Naive B cell (primary cell): ENCODE measurements at regions not wholly inside any gene's neighbourhood (a gene's known extent, or its start where the extent isn't known, plus 50 kb on each side); places are given as distances from the start of the nearest gene placed in this dataset.
A peak's percentile ranks its signal among the peaks of the same experiment; 100 is the strongest.

Experiments
- ATAC-seq, 2 donors: fragments of 150-1000 bp; cut with Tn5 transposase; 2 replicates each; pipeline ENCODE4 v1.10.0; 2021; ENCODE audit warnings: low read depth in 2 of 2, mild to moderate bottlenecking in 2 of 2, moderate library complexity in 2 of 2
- DNase-seq: peaks from one replicate; pipeline ENCODE4 v3.0.0; 2022
- H3K27ac Mint-ChIP-seq, 6 donors: one replicate each; pipeline ENCODE4 v1.8.0; 2020 to 2022; ENCODE audit warnings: mild to moderate bottlenecking in 6 of 6, mixed read lengths in 6 of 6, moderate library complexity in 5 of 6, inconsistent platforms in 2 of 6
- H3K27me3 Mint-ChIP-seq, 3 donors: one replicate each; pipeline ENCODE4 v1.8.0; 2021 to 2022; ENCODE audit warnings: mixed read lengths in 3 of 3, mild to moderate bottlenecking in 1 of 3
- H3K36me3 Mint-ChIP-seq, 2 donors: one replicate each; pipeline ENCODE4 v1.8.0; 2020 to 2022; ENCODE audit warnings: mixed read lengths in 2 of 2, inconsistent platforms in 1 of 2, mild to moderate bottlenecking in 1 of 2
- H3K4me1 Mint-ChIP-seq, 3 donors: one replicate each; pipeline ENCODE4 v1.8.0; 2020 to 2022; ENCODE audit warnings: mixed read lengths in 3 of 3, inconsistent platforms in 1 of 3, mild to moderate bottlenecking in 1 of 3, moderate library complexity in 1 of 3
- H3K4me3 Mint-ChIP-seq, 8 donors: one replicate each; pipeline ENCODE4 v1.8.0; 2020 to 2022; ENCODE audit warnings: mild to moderate bottlenecking in 8 of 8, mixed read lengths in 8 of 8, moderate library complexity in 8 of 8, inconsistent platforms in 2 of 8
- H3K9me3 Mint-ChIP-seq, 7 donors: one replicate each; pipeline ENCODE4 v1.8.0; 2020 to 2022; ENCODE audit warnings: mixed read lengths in 7 of 7, mild to moderate bottlenecking in 5 of 7, inconsistent platforms in 2 of 7, moderate library complexity in 1 of 7

DNA sequence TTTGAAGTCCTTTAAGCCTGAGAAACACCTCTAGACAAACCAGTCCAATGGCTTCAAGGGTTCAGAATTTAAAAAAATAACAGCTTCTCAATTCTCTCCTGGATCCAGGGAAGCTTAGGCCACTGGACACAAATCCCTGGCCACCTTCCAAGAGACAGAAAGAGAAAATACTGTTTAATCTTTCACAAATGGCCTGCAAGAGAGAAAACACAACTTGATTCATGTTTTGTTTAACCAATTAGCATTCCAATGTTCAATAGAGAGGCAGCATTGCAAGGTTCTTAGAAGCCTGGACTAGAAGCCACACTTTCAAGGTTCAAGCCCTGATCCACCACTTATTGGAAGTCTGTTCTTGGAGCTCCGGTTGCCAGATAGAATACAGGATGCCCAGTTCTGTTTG, 109.0 kb upstream of the PARD3B start:
- Mint-ChIP-seq H3K4me3 (no peak overlapping the region), H3K36me3 (no peaks in the 10 kb centered on the region), H3K4me1 (no peaks in the 10 kb centered on the region), H3K9me3 (peaks cover 5 to 23% (median 12%) of the 10 kb centered on the region in 7 donors), H3K27me3 (peaks cover 0 to 5% (median 0%) of the 10 kb centered on the region in 3 donors), H3K27ac (no peak overlapping the region)
- DNase-seq (no peak), ATAC-seq (no peak)

DNA sequence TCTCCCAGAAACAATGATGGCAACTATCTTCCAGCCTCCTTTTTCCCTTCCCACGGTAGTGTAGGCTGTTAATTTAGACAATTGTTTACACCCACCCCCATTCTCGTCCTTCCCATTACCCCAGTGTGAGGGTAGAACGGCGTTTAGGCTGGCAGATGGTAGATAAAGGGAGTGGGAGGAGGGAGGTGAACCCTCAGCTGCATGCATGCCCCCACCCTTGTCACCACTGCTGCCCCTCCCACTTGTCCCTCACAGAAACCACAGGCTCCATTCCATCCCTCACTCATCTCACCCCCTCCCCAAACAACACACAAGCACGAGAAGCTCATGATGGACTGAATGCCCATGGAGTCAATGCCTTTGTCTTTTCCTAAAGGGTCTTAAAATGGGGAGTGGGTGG, 107.9 kb upstream of the PARD3B start:
- H3K27ac Mint-ChIP-seq: no peak overlapping the region
- no peak overlapping the region for H3K4me3 Mint-ChIP-seq
- DNase-seq (no peak), ATAC-seq (no peak)
- peaks cover 0 to 5% (median 0%) of the 10 kb centered on the region in 3 donors for H3K27me3 Mint-ChIP-seq
- H3K36me3 Mint-ChIP-seq: no peaks in the 10 kb centered on the region
- H3K4me1 Mint-ChIP-seq: no peaks in the 10 kb centered on the region
- H3K9me3 Mint-ChIP-seq: peaks cover 4 to 15% (median 5%) of the 10 kb centered on the region in 7 donors

DNA sequence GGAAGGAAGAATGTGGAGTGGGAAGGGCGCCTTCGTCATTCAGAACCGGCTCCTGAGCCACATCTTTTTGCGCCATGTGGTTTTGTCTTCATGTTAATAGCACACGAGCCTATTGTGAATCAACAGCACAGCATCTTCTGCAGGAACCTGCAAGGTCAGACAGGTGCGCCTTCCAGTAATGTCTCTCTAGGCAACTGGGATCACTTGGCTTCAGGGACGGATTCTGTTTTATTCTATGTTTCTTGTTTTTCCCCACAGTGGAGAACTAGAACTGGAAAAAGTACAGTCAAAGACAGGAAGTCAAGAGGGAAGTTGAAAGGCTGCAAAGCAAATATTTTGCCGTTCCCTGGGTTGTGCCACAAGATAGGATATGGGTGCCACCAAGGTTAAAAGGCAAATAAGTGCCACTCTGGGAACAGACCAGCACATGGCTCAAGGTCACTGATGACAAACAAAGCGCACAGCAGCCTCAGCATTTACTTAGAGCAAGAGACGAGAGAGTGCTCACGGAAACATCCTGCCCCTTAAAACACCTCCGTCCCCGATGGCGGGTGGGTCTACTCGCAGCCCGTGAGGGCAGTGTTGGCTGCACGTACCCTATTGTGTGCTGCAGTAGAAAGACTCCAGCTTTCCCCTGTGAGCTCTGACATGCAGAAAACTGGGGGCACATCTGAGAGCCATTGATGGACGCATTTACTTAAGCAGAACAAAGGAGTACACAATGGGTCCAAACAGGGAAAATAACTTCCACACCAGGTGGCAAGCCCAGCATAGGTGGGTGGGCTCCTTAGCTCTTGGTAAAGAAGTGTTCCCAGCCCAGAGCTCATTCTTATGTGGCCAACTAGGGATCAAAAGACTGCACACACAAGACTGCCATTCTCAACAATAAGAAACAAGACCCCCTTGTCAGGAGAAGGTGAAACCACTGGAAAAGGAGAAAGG, 107.2 kb upstream of the PARD3B start:
- peaks cover 0 to 5% (median 0%) of the 10 kb centered on the region in 3 donors for H3K27me3 Mint-ChIP-seq
- no peaks in the 10 kb centered on the region for H3K36me3 Mint-ChIP-seq
- ATAC-seq (no peak), DNase-seq (no peak)
- no peaks in the 10 kb centered on the region for H3K4me1 Mint-ChIP-seq
- peaks cover 0 to 8% (median 3%) of the 10 kb centered on the region in 7 donors for H3K9me3 Mint-ChIP-seq
- no peak overlapping the region for H3K4me3 Mint-ChIP-seq
- peak overlapping the region in 1 of 6 donors; percentile 34 for H3K27ac Mint-ChIP-seq

DNA sequence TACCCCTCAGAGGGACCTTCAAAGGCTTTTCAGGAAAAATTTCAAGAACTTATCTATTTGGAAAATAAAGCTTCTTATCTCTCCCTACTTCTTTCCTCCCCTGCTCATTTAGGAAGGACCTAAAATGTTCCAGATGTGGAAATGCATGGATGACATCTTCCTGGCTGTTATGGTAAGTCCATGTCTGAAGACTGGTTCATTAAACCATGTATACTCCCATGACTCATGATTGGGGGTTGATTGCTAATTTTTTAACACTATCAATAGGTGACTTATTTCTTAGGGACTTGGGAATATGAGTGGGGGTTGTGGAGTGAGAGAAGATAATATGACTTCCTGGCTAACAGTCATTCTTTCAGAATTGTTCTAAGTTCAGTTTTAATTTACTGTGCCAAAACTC, 104.0 kb upstream of the PARD3B start:
- Mint-ChIP-seq H3K36me3 (no peaks in the 10 kb centered on the region), H3K4me1 (no peaks in the 10 kb centered on the region), H3K4me3 (no peak overlapping the region), H3K27me3 (peaks cover 0 to 5% (median 0%) of the 10 kb centered on the region in 3 donors), H3K9me3 (peaks cover 8 to 18% (median 12%) of the 10 kb centered on the region in 7 donors), H3K27ac (no peak overlapping the region)
- DNase-seq (no peak), ATAC-seq (no peak)

DNA sequence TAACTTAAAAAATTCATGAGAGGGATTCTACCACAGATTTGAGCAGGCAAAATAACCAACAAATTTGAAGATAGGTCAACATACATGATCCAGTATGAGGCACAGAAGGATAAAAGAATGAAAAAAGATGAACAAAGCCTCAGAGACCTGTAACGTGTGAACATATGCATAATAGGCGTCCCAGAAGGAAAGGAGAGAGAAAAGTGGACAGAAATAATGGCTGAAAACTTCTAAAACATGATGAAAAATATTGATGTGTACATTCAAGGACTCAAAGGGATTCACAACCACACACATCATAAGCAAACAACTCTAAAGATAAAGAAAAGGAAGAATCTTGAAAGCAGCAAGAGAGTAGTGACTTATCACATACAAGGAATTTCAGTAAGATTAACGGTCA, 100.1 kb upstream of the PARD3B start:
- no peak for DNase-seq
- H3K4me1 Mint-ChIP-seq: no peaks in the 10 kb centered on the region
- H3K27ac Mint-ChIP-seq: no peak overlapping the region
- peaks cover 8 to 26% (median 17%) of the 10 kb centered on the region in 7 donors for H3K9me3 Mint-ChIP-seq
- no peaks in the 10 kb centered on the region for H3K36me3 Mint-ChIP-seq
- peaks cover 0 to 2% (median 0%) of the 10 kb centered on the region in 3 donors for H3K27me3 Mint-ChIP-seq
- no peak overlapping the region for H3K4me3 Mint-ChIP-seq
- ATAC-seq: no peak

DNA sequence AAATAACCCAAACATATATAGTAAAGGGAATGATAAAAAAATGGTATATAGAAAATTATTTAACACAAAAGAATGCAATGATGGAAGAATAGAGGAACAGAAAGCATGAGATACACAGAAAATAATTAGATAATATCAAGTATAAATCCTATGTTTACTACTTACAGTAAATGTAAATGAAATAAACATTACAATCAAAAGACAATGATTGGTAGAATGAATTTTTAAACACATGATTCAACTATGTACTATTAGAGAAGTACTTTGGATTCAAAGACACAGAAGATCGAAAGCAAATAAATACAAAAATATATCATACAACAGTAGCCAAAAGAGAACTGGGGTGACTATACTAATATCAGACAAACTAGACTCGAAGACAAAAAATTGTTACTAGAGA, 97.6 kb upstream of the PARD3B start:
- no peak overlapping the region for H3K4me3 Mint-ChIP-seq
- no peak for ATAC-seq
- no peaks in the 10 kb centered on the region for H3K4me1 Mint-ChIP-seq

DNA sequence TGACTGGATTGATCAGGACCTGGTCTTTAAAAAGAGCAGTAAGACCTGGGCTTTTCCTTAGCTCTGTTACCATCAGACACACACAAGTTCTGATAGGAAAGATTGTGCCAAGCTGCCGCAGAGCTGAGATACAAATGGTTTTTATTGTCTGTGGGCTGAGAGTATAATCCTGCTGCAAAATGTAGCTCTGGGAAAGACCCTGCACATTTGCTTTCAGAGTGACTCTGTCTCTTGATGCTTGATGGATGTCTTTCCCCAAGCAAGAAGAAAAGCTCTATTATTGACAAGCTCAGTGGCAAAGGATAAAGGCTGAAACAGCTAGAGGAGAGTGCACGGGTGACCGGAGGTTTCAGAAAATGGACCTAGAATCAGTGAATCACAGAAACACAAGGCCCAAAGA, 95.3 kb upstream of the PARD3B start:
- peaks cover 0 to 6% (median 0%) of the 10 kb centered on the region in 3 donors for H3K27me3 Mint-ChIP-seq

More for the DNA sequence above, 97.6 kb upstream of the PARD3B start:
- H3K27me3 Mint-ChIP-seq: peaks cover 0 to 6% (median 0%) of the 10 kb centered on the region in 3 donors
- H3K9me3 Mint-ChIP-seq: peaks cover 8 to 26% (median 14%) of the 10 kb centered on the region in 7 donors
- H3K27ac Mint-ChIP-seq: no peak overlapping the region
- DNase-seq: no peak
- H3K36me3 Mint-ChIP-seq: no peaks in the 10 kb centered on the region

DNA sequence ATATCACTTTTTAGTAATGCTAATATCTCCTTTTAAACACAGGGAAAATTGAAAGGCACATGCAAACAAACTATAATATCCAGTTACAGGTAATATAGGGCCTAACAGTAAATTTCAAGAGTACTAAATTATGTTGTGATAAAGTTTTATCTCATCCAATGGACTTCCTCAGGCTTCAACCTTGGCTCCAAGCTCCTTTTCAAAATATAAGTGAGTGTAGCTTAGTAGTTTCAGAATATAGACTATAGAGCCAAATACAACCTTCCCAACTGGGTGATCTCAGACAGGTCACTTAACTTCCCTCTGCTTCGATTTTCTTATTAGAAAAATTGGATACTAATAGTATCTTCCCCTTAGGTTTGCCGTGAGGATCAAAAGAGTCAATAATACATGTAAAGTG, 93.5 kb upstream of the PARD3B start:
- ATAC-seq: no peak
- Mint-ChIP-seq H3K9me3 (peaks cover 0 to 5% (median 0%) of the 10 kb centered on the region in 7 donors), H3K4me1 (no peaks in the 10 kb centered on the region), H3K4me3 (no peak overlapping the region), H3K36me3 (no peaks in the 10 kb centered on the region), H3K27ac (no peak overlapping the region), H3K27me3 (peaks cover 0 to 6% (median 0%) of the 10 kb centered on the region in 3 donors)
- no peak for DNase-seq

More for the DNA sequence above, 95.3 kb upstream of the PARD3B start:
- Mint-ChIP-seq H3K36me3 (no peaks in the 10 kb centered on the region), H3K4me1 (no peaks in the 10 kb centered on the region), H3K4me3 (no peak overlapping the region), H3K27ac (no peak overlapping the region), H3K9me3 (peaks cover 4 to 16% (median 14%) of the 10 kb centered on the region in 7 donors)
- ATAC-seq (no peak), DNase-seq (no peak)

DNA sequence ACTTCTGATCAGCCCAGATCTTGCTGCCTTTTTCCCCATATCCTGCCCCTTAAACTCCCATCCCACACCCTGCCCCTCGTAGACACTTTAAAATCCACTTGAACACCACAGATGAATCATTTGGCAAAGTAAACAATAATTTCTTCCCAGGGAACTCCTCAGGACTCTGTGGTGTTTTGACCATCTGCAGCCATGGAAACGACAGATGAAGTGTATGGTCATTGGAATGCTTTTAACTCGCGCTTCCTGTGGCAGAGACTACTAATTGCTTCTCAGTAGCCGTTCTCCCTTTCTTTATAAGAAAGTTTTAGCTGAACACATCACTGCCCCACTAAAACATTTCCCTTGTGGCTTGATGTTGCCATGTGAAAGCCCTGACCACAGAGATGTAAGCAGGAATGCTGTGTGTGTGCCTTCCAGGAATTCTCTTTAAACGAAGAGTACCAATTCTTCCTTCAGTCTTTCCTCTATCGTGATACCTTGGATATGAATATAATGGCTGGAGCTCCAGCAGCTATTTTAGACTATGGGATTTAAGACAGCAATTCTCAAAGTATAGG, 92.7 kb upstream of the PARD3B start:
- Mint-ChIP-seq H3K9me3 (no peaks in the 10 kb centered on the region), H3K36me3 (no peaks in the 10 kb centered on the region)

DNA sequence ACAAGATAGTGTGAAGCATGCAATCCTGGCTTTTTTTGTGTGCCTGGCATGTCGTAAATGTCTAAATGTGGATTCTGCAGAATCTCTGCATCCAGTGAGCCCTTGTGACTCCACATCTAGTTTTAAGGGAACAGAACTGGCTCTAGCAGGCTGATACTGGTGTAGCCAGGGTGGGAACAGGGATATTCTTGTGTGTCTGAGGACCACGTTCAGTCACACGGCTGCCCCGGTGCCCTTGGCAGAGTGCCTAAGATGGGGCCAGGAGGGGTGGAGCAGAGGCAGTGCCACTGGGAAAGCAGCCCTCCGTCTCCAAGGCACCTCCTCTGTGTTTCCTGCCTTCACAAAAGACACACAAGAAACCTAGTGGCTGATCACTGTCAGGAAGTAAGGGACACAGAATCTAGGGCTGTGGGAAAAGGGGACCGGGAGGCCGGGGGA, 91.5 kb upstream of the PARD3B start:
- H3K27me3 Mint-ChIP-seq: peaks cover 0 to 6% (median 0%) of the 10 kb centered on the region in 3 donors
- H3K4me1 Mint-ChIP-seq: no peaks in the 10 kb centered on the region
- peaks cover 0 to 5% (median 0%) of the 10 kb centered on the region in 7 donors for H3K9me3 Mint-ChIP-seq
- no peak overlapping the region for H3K27ac Mint-ChIP-seq
- H3K36me3 Mint-ChIP-seq: no peaks in the 10 kb centered on the region
- ATAC-seq (no peak), DNase-seq (no peak)
- no peak overlapping the region for H3K4me3 Mint-ChIP-seq

More for the DNA sequence above, 92.7 kb upstream of the PARD3B start:
- Mint-ChIP-seq H3K27ac (no peak overlapping the region), H3K4me3 (no peak overlapping the region), H3K4me1 (no peaks in the 10 kb centered on the region), H3K27me3 (peaks cover 0 to 6% (median 0%) of the 10 kb centered on the region in 3 donors)
- DNase-seq: no peak
- no peak for ATAC-seq

DNA sequence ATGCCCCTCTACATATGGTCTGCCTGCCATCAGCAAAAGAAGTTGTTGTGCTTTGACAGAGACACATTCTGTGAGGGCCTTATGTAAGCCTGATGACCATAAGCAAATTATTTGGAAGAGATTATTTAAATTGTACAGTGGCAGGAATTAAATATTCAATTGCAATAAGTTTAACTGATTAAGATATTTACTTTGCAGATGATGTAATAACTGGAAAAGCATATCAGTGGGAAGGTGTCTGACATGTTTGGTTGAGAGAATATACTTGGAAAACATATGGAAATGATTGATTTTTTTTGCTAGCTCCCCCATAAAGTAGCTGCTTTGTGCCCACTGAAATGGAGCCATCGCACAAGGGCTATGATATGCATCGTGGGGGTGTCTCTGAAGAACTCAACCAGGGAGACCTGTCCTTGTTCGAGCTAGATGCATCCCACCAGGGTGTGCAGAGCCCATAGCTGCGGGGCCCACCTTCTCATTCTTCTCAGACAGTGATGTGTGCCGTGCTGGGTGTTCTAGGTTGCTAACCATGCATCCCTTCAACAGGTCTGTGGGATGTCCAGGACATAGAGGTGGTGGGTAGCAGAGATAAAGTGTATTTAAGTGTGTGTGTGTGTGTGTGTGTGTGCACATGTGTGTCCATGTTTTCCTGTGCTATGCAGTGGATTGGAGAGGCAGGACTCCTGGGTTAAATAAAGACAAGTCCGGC, 90.4 kb upstream of the PARD3B start:
- peaks cover 0 to 6% (median 0%) of the 10 kb centered on the region in 3 donors for H3K27me3 Mint-ChIP-seq
- DNase-seq: no peak

DNA sequence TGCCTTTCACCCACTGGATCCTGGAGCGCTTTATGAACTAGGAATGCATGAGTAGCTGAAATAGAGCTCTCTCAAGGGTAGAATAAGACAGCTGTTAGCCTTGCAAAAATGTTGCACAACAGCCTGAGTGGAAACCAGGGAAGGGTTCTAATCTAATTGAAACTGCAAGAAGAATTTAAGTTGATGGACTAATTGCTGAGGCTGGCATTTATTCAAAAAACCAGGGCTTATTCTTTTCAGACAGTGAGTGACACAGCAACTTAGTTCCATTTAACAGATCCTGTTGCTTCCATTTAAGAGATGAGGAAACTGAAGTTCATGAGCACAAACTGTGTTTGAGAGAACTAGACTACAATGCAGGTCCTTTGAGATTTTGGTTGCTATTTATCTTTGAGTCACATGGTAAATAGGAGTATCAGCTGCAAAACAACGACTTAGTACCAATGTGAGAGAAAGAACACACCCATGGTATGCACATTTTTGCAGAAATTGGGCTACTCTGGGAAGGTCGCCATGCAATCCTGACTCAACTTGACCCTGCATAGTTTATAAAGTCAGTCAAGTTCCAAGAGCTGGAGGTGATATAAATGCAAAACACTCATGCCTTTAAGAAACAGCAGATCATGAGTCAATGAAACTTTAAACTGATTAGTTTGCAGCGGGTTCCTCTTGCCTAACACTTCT, 76.4 kb upstream of the PARD3B start:
- H3K4me3 Mint-ChIP-seq: no peak overlapping the region
- peaks cover 0 to 4% (median 0%) of the 10 kb centered on the region in 3 donors for H3K27me3 Mint-ChIP-seq
- DNase-seq: no peak
- no peak overlapping the region for H3K27ac Mint-ChIP-seq
- peaks cover 0 to 7% (median 3%) of the 10 kb centered on the region in 7 donors for H3K9me3 Mint-ChIP-seq
- H3K36me3 Mint-ChIP-seq: no peaks in the 10 kb centered on the region
- no peak for ATAC-seq
- no peaks in the 10 kb centered on the region for H3K4me1 Mint-ChIP-seq

More for the DNA sequence above, 90.4 kb upstream of the PARD3B start:
- peaks cover 0 to 5% (median 0%) of the 10 kb centered on the region in 7 donors for H3K9me3 Mint-ChIP-seq
- H3K4me3 Mint-ChIP-seq: no peak overlapping the region
- H3K36me3 Mint-ChIP-seq: no peaks in the 10 kb centered on the region
- H3K4me1 Mint-ChIP-seq: no peaks in the 10 kb centered on the region
- no peak for ATAC-seq
- H3K27ac Mint-ChIP-seq: peak overlapping the region in 1 of 6 donors; percentile 49

DNA sequence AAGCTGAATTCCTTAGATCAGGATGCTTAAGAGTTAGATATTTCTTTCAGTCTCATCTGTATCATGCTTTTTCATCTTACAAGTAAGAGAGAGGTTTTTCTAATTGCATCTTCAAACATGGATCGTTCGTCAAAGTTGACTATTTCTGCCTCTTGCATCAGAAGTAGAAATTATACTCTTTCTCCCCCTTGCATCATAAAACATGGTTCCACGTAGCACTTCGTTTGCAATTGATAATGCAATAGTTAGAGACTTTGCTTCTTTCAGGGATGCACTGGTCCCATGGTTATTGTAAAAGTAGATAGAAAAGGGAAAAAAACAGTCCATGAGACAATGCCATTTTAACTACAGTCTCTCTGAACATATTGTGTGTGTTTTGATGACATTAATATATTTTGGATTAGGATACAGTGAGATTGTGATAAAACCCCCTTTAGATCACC, 75.1 kb upstream of the PARD3B start:
- H3K4me3 Mint-ChIP-seq: no peak overlapping the region
- no peak overlapping the region for H3K27ac Mint-ChIP-seq
- H3K27me3 Mint-ChIP-seq: peaks cover 0 to 4% (median 0%) of the 10 kb centered on the region in 3 donors
- H3K9me3 Mint-ChIP-seq: peaks cover 0 to 7% (median 3%) of the 10 kb centered on the region in 7 donors
- ATAC-seq (no peak), DNase-seq (no peak)
- no peaks in the 10 kb centered on the region for H3K4me1 Mint-ChIP-seq
- H3K36me3 Mint-ChIP-seq: no peaks in the 10 kb centered on the region
